Breast epithelium (tissue), 3 donors: ENCODE measurements at regions not wholly inside any gene's neighbourhood (a gene's known extent, or its start where the extent isn't known, plus 50 kb on each side); places are given as distances from the start of the nearest gene placed in this dataset.

ENCODE experiments used
- POLR2A ChIP-seq: fragments of 450-650 bp; IDR thresholded peaks from one replicate; pipeline ENCODE4 v1.6.1; 2016; ENCODE audit warnings: antibody characterized with exemption, mild to moderate bottlenecking, moderate library complexity
- TF ChIP-seq, protein P1 (sequence below), 3 donors: fragments of 450-650 bp; IDR thresholded peaks; one replicate each; pipeline ENCODE4 v1.5.1; 2016 to 2017; ENCODE audit warnings: antibody characterized with exemption in 3 of 3, mild to moderate bottlenecking in 3 of 3, moderate library complexity in 3 of 3

DNA sequence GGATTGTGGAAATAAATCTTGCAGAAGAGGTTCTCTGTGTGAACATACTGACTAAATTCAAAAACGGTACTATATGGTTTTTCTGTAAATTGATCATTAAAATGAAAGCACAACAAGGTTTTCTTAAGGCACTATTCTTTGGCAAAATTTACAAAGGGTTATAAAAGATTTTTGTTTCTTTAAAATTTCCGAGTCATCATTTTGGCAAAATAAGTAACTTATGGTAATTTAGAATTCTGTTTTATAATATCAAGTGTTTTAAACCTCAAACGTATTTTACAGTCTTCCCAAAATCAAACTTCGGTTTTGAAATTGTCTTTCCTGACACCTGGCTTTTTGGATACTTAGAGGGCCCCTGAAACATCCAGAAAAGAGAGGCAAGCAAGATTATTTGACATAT, 101.9 kb upstream of the TFPI start:
- TF ChIP-seq, protein P1, sequence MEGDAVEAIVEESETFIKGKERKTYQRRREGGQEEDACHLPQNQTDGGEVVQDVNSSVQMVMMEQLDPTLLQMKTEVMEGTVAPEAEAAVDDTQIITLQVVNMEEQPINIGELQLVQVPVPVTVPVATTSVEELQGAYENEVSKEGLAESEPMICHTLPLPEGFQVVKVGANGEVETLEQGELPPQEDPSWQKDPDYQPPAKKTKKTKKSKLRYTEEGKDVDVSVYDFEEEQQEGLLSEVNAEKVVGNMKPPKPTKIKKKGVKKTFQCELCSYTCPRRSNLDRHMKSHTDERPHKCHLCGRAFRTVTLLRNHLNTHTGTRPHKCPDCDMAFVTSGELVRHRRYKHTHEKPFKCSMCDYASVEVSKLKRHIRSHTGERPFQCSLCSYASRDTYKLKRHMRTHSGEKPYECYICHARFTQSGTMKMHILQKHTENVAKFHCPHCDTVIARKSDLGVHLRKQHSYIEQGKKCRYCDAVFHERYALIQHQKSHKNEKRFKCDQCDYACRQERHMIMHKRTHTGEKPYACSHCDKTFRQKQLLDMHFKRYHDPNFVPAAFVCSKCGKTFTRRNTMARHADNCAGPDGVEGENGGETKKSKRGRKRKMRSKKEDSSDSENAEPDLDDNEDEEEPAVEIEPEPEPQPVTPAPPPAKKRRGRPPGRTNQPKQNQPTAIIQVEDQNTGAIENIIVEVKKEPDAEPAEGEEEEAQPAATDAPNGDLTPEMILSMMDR (IDR thresholded peaks at IDR 0.05): no peak
- no peak for TF ChIP-seq POLR2A
